ENCODE measurements at regions not wholly inside any gene's neighbourhood (a gene's known extent, or its start where the extent isn't known, plus 50 kb on each side); places are given as distances from the start of the nearest gene placed in this dataset.

DNA sequence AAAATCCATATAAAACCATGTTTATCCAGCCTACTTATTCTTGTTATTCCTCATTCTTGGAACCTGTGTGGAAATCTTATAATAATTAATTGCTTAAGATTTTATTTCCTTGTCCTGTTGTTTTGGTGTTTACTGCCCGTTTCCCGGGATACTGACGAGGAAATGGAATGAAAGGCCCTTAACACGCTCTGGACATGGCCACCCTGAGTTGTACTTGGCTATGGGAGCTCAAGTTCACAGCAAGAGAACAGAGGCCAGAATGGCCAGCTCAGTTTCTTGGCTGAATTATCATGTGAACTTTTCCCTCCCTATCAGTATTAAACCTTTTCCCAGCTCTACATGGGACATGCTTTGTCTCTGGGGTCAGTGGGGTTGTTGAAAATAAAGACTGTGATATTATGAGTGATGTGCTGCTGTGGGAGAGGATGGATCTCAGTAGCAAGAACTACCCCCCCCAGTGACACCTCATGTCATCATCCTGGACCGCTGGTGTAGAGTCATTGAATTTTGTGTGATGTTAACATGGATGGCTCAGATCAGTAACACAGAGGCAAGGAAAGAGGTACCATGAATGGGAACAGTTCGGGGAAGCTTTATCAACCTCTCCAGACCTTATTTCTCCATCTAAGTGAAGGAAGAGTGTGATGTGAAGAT, 87.0 kb upstream of the IGFBP3 start:
- no peak for TF ChIP-seq POLR2A (IDR thresholded peaks at IDR 0.05)
- TF ChIP-seq, protein P1, sequence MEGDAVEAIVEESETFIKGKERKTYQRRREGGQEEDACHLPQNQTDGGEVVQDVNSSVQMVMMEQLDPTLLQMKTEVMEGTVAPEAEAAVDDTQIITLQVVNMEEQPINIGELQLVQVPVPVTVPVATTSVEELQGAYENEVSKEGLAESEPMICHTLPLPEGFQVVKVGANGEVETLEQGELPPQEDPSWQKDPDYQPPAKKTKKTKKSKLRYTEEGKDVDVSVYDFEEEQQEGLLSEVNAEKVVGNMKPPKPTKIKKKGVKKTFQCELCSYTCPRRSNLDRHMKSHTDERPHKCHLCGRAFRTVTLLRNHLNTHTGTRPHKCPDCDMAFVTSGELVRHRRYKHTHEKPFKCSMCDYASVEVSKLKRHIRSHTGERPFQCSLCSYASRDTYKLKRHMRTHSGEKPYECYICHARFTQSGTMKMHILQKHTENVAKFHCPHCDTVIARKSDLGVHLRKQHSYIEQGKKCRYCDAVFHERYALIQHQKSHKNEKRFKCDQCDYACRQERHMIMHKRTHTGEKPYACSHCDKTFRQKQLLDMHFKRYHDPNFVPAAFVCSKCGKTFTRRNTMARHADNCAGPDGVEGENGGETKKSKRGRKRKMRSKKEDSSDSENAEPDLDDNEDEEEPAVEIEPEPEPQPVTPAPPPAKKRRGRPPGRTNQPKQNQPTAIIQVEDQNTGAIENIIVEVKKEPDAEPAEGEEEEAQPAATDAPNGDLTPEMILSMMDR (IDR thresholded peaks at IDR 0.05): no peak
